Mammary epithelial cell (primary cell): ENCODE measurements at regions not wholly inside any gene's neighbourhood (a gene's known extent, or its start where the extent isn't known, plus 50 kb on each side); places are given as distances from the start of the nearest gene placed in this dataset.

Experiments used
- CTCF ChIP-seq, 2 donors: IDR thresholded peaks in 1 of 2; conservative IDR thresholded peaks in 1 of 2; 2 replicates each; pipeline ENCODE4 v1.5.1; 2011 to 2012; ENCODE audit warnings: inconsistent platforms in 2 of 2, low read length in 2 of 2, mild to moderate bottlenecking in 2 of 2, control low read depth in 1 of 2, low read depth in 1 of 2; ENCODE audit not compliant: insufficient read depth in 1 of 2; ENCODE audit errors: extremely low read depth in 1 of 2
- EZH2 ChIP-seq: IDR thresholded peaks from 2 replicates; pipeline ENCODE4 v1.6.1; 2012; ENCODE audit warnings: low read length, inconsistent platforms, borderline replicate concordance

GRCh38 chr6:53436526-53437303 is 88.0 kb upstream of the ELOVL5 start:
- TF ChIP-seq EZH2 (no peak), CTCF (conservative IDR thresholded peaks at IDR 0.05 in 1 of 2, IDR thresholded peaks at IDR 0.05 in 1 of 2; ENCODE audit: extremely low read depth in 1 of 2, insufficient read depth in 1 of 2, low read depth in 1 of 2, low read length in 2 of 2) (no peak)
